ENCODE measurements at regions not wholly inside any gene's neighbourhood (a gene's known extent, or its start where the extent isn't known, plus 50 kb on each side); places are given as distances from the start of the nearest gene placed in this dataset.

- Histone ChIP-seq H3K36me3 (ENCODE audit: control insufficient read depth, insufficient read depth, low read length, severe bottlenecking) (no peaks in the 10 kb centered on the region), H3K9ac (ENCODE audit: low read length) (no peak overlapping the region), H3K9me3 (ENCODE audit: control insufficient read depth, low read length) (peaks cover 2% of the 10 kb centered on the region), H3K27me3 (replicated peaks; ENCODE audit: control insufficient read depth, insufficient read depth, low read length) (no peaks in the 10 kb centered on the region), H3K4me3 (ENCODE audit: low read length) (no peak overlapping the region), H3K4me1 (ENCODE audit: control insufficient read depth, insufficient read depth, low read length) (no peaks in the 10 kb centered on the region)
- DNase-seq (ENCODE audit: low read depth) = no peak
These were observed 1590.4 kb downstream of the SLITRK1 start for GRCh38 chr13:82291852-82292251.

- DNase-seq (ENCODE audit: low read depth) = no peak
- no peaks in the 10 kb centered on the region for H3K4me1 ChIP-seq (ENCODE audit: control insufficient read depth, insufficient read depth, low read length)
These were observed 1606.6 kb downstream of the SLITRK1 start for GRCh38 chr13:82275644-82276043.

DNA sequence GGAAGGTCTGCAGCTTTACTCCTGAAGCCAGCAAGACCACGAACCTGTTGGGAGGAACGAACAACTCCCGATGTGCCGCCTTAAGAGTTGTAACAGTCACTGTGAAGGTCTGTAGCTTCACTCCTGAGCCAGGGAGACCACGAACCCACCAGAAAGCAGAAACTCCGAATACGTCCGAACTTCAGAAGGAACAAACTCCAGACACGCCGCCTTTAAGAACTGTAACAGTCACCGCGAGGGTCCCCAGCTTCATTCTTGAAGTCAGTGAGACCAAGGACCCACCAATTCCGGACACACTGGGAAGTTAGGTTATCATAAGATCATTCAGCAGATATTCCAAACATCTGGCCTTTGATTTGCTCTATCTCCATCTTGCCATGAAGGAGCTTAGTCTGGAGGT is 1623.0 kb downstream of the SLITRK1 start:
- no peaks in the 10 kb centered on the region for H3K27me3 ChIP-seq (replicated peaks; ENCODE audit: control insufficient read depth, insufficient read depth, low read length)
- no peak overlapping the region for H3K4me3 ChIP-seq (ENCODE audit: low read length)
- no peaks in the 10 kb centered on the region for H3K9me3 ChIP-seq (ENCODE audit: control insufficient read depth, low read length)
- H3K4me1 ChIP-seq (ENCODE audit: control insufficient read depth, insufficient read depth, low read length) = no peaks in the 10 kb centered on the region
- no peak overlapping the region for H3K9ac ChIP-seq (ENCODE audit: low read length)
- no peaks in the 10 kb centered on the region for H3K36me3 ChIP-seq (ENCODE audit: control insufficient read depth, insufficient read depth, low read length, severe bottlenecking)
- DNase-seq (ENCODE audit: low read depth) = no peak

More at GRCh38 chr13:82275644-82276043, 1606.6 kb downstream of the SLITRK1 start:
- no peak overlapping the region for H3K9ac ChIP-seq (ENCODE audit: low read length)
- H3K36me3 ChIP-seq (ENCODE audit: control insufficient read depth, insufficient read depth, low read length, severe bottlenecking) = no peaks in the 10 kb centered on the region
- no peaks in the 10 kb centered on the region for H3K27me3 ChIP-seq (replicated peaks; ENCODE audit: control insufficient read depth, insufficient read depth, low read length)
- H3K4me3 ChIP-seq (ENCODE audit: low read length) = no peak overlapping the region
- no peaks in the 10 kb centered on the region for H3K9me3 ChIP-seq (ENCODE audit: control insufficient read depth, low read length)

- no peak overlapping the region for H3K9ac ChIP-seq (ENCODE audit: low read length)
- no peak for DNase-seq (ENCODE audit: low read depth)
- no peaks in the 10 kb centered on the region for H3K9me3 ChIP-seq (ENCODE audit: control insufficient read depth, low read length)
- no peaks in the 10 kb centered on the region for H3K36me3 ChIP-seq (ENCODE audit: control insufficient read depth, insufficient read depth, low read length, severe bottlenecking)
- H3K4me1 ChIP-seq (ENCODE audit: control insufficient read depth, insufficient read depth, low read length) = no peaks in the 10 kb centered on the region
- no peaks in the 10 kb centered on the region for H3K27me3 ChIP-seq (replicated peaks; ENCODE audit: control insufficient read depth, insufficient read depth, low read length)
- no peak overlapping the region for H3K4me3 ChIP-seq (ENCODE audit: low read length)
These were observed 1624.3 kb downstream of the SLITRK1 start for GRCh38 chr13:82257790-82258507.

- H3K36me3 ChIP-seq (ENCODE audit: control insufficient read depth, insufficient read depth, low read length, severe bottlenecking) = no peaks in the 10 kb centered on the region
- no peaks in the 10 kb centered on the region for H3K27me3 ChIP-seq (replicated peaks; ENCODE audit: control insufficient read depth, insufficient read depth, low read length)
- H3K4me1 ChIP-seq (ENCODE audit: control insufficient read depth, insufficient read depth, low read length) = no peaks in the 10 kb centered on the region
- H3K9ac ChIP-seq (ENCODE audit: low read length) = no peak overlapping the region
- H3K9me3 ChIP-seq (ENCODE audit: control insufficient read depth, low read length) = no peaks in the 10 kb centered on the region
- no peak for DNase-seq (ENCODE audit: low read depth)
- no peak overlapping the region for H3K4me3 ChIP-seq (ENCODE audit: low read length)
These were observed 1633.5 kb downstream of the SLITRK1 start for GRCh38 chr13:82248762-82249161.

- DNase-seq (ENCODE audit: low read depth) = no peak
- H3K27me3 ChIP-seq (replicated peaks; ENCODE audit: control insufficient read depth, insufficient read depth, low read length) = no peaks in the 10 kb centered on the region
- no peaks in the 10 kb centered on the region for H3K4me1 ChIP-seq (ENCODE audit: control insufficient read depth, insufficient read depth, low read length)
- no peaks in the 10 kb centered on the region for H3K9me3 ChIP-seq (ENCODE audit: control insufficient read depth, low read length)
- H3K9ac ChIP-seq (ENCODE audit: low read length) = no peak overlapping the region
- H3K4me3 ChIP-seq (ENCODE audit: low read length) = no peak overlapping the region
- no peaks in the 10 kb centered on the region for H3K36me3 ChIP-seq (ENCODE audit: control insufficient read depth, insufficient read depth, low read length, severe bottlenecking)
These were observed 1636.4 kb downstream of the SLITRK1 start for GRCh38 chr13:82245860-82246259.

- Histone ChIP-seq H3K36me3 (ENCODE audit: control insufficient read depth, insufficient read depth, low read length, severe bottlenecking) (no peaks in the 10 kb centered on the region), H3K4me1 (ENCODE audit: control insufficient read depth, insufficient read depth, low read length) (no peaks in the 10 kb centered on the region), H3K9ac (ENCODE audit: low read length) (no peak overlapping the region), H3K9me3 (ENCODE audit: control insufficient read depth, low read length) (no peaks in the 10 kb centered on the region), H3K27me3 (replicated peaks; ENCODE audit: control insufficient read depth, insufficient read depth, low read length) (no peaks in the 10 kb centered on the region), H3K4me3 (ENCODE audit: low read length) (no peak overlapping the region)
- no peak for DNase-seq (ENCODE audit: low read depth)
These were observed 1657.5 kb downstream of the SLITRK1 start for GRCh38 chr13:82224806-82225205.

DNA sequence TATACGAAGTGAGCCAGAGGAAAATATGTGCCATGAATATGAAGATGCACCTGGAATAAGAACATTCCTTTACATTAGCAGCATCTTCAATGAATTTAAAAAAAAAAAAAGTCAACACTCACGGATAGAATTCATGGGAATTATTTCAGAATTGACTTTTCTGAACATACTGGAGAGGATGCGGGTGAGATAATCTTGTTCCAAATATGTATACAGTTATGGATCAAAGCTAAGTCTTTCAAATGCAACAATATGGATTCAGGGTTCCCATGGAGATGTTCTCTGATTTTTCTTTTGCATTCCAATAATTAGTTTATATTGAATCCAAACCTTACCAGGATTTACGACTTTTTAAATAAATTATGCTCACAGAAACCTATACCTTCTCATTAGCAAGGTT is 1660.7 kb downstream of the SLITRK1 start:
- Histone ChIP-seq H3K9me3 (ENCODE audit: control insufficient read depth, low read length) (no peaks in the 10 kb centered on the region), H3K9ac (ENCODE audit: low read length) (no peak overlapping the region), H3K4me1 (ENCODE audit: control insufficient read depth, insufficient read depth, low read length) (no peaks in the 10 kb centered on the region), H3K4me3 (ENCODE audit: low read length) (no peak overlapping the region), H3K36me3 (ENCODE audit: control insufficient read depth, insufficient read depth, low read length, severe bottlenecking) (no peaks in the 10 kb centered on the region), H3K27me3 (replicated peaks; ENCODE audit: control insufficient read depth, insufficient read depth, low read length) (no peaks in the 10 kb centered on the region)
- DNase-seq (ENCODE audit: low read depth) = no peak

- no peaks in the 10 kb centered on the region for H3K9me3 ChIP-seq (ENCODE audit: control insufficient read depth, low read length)
- H3K27me3 ChIP-seq (replicated peaks; ENCODE audit: control insufficient read depth, insufficient read depth, low read length) = no peaks in the 10 kb centered on the region
- no peak overlapping the region for H3K9ac ChIP-seq (ENCODE audit: low read length)
- DNase-seq (ENCODE audit: low read depth) = no peak
- no peak overlapping the region for H3K4me3 ChIP-seq (ENCODE audit: low read length)
- H3K36me3 ChIP-seq (ENCODE audit: control insufficient read depth, insufficient read depth, low read length, severe bottlenecking) = no peaks in the 10 kb centered on the region
- H3K4me1 ChIP-seq (ENCODE audit: control insufficient read depth, insufficient read depth, low read length) = no peaks in the 10 kb centered on the region
These were observed 1661.6 kb downstream of the SLITRK1 start for GRCh38 chr13:82220641-82221040.

GRCh38 chr13:82216165-82216564 is 1666.1 kb downstream of the SLITRK1 start:
- Histone ChIP-seq H3K4me1 (ENCODE audit: control insufficient read depth, insufficient read depth, low read length) (no peaks in the 10 kb centered on the region), H3K4me3 (ENCODE audit: low read length) (no peak overlapping the region), H3K9me3 (ENCODE audit: control insufficient read depth, low read length) (peaks cover 24% of the 10 kb centered on the region), H3K27me3 (replicated peaks; ENCODE audit: control insufficient read depth, insufficient read depth, low read length) (no peaks in the 10 kb centered on the region), H3K9ac (ENCODE audit: low read length) (no peak overlapping the region), H3K36me3 (ENCODE audit: control insufficient read depth, insufficient read depth, low read length, severe bottlenecking) (no peaks in the 10 kb centered on the region)
- no peak for DNase-seq (ENCODE audit: low read depth)

DNA sequence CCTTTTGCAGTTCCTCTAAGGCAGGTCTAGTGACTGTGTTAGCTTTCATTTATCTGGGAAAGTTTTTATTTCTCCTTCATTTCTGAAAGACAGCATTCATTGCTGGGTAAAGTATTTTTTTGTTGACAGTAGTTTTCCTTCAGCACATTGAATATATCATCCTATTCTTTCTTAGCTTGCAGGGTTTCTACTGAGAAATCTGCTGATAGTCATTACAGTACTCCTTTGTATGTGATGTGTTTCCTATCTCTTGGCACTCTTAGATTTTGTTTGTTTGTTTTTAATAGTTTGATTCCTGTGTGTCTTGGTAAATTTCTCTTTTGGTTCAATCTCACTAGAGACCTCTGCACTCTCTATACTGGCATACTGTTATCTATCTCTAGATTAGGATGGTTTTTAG is 1667.9 kb downstream of the SLITRK1 start:
- no peak for DNase-seq (ENCODE audit: low read depth)
- Histone ChIP-seq H3K4me3 (ENCODE audit: low read length) (no peak overlapping the region), H3K27me3 (replicated peaks; ENCODE audit: control insufficient read depth, insufficient read depth, low read length) (no peaks in the 10 kb centered on the region)

GRCh38 chr13:82206241-82206640 is 1676.0 kb downstream of the SLITRK1 start:
- no peak for DNase-seq (ENCODE audit: low read depth)
- Histone ChIP-seq H3K27me3 (replicated peaks; ENCODE audit: control insufficient read depth, insufficient read depth, low read length) (no peaks in the 10 kb centered on the region), H3K4me3 (ENCODE audit: low read length) (no peak overlapping the region), H3K9me3 (ENCODE audit: control insufficient read depth, low read length) (peaks cover 5% of the 10 kb centered on the region), H3K9ac (ENCODE audit: low read length) (no peak overlapping the region), H3K4me1 (ENCODE audit: control insufficient read depth, insufficient read depth, low read length) (no peaks in the 10 kb centered on the region), H3K36me3 (ENCODE audit: control insufficient read depth, insufficient read depth, low read length, severe bottlenecking) (no peaks in the 10 kb centered on the region)

More for the DNA sequence above, 1667.9 kb downstream of the SLITRK1 start:
- no peaks in the 10 kb centered on the region for H3K4me1 ChIP-seq (ENCODE audit: control insufficient read depth, insufficient read depth, low read length)
- peaks cover 24% of the 10 kb centered on the region for H3K9me3 ChIP-seq (ENCODE audit: control insufficient read depth, low read length)
- H3K36me3 ChIP-seq (ENCODE audit: control insufficient read depth, insufficient read depth, low read length, severe bottlenecking) = no peaks in the 10 kb centered on the region
- H3K9ac ChIP-seq (ENCODE audit: low read length) = no peak overlapping the region
